ENCODE measurements at regions not wholly inside any gene's neighbourhood (a gene's known extent, or its start where the extent isn't known, plus 50 kb on each side); places are given as distances from the start of the nearest gene placed in this dataset.

- H3K36me3 ChIP-seq (ENCODE audit: low read depth, low read length) = no peaks in the 10 kb centered on the region
- H3F3A ChIP-seq (ENCODE audit: low read length, unreplicated experiment) = no peaks in the 10 kb centered on the region
- no peaks in the 10 kb centered on the region for H3K4me1 ChIP-seq (ENCODE audit: insufficient read depth, low read length)
- no peaks in the 10 kb centered on the region for H4K20me1 ChIP-seq (ENCODE audit: low read length)
- intact Hi-C loops (cut with micrococcal nuclease) = no loop called here
- H3K4me2 ChIP-seq (ENCODE audit: low read length) = no peak overlapping the region
- H3K9ac ChIP-seq (ENCODE audit: low read length) = no peak overlapping the region
- no peak for ATAC-seq
- H3K27ac ChIP-seq (ENCODE audit: low read length) = no peak overlapping the region
- POLR2A ChIA-PET (ENCODE audit: unreplicated experiment) = no interaction called here
- no peak overlapping the region for H2AFZ ChIP-seq (ENCODE audit: low read length)
- DNase-seq = no peak
- H3K27me3 ChIP-seq (ENCODE audit: low read length) = no peaks in the 10 kb centered on the region
- CTCF ChIA-PET = no interaction called here
- 0 out of 2 replicates have a peak, but pooled peaks cover 5% of the 10 kb centered on the region for H3K9me3 ChIP-seq (ENCODE audit: low read length)
- H3K9me2 ChIP-seq (replicated peaks; ENCODE audit: low read length) = no peaks in the 10 kb centered on the region
- no TSS peak for BruUV-seq (replicated peaks)
- no peak for TF ChIP-seq EZH2phosphoT487 (IDR thresholded peaks at IDR 0.05; ENCODE audit: borderline replicate concordance, low read length)
- no peak for TF ChIP-seq EZH2 (IDR thresholded peaks at IDR 0.05; ENCODE audit: low read length, unreplicated experiment)
- no peak for TF ChIP-seq CTCF (conservative IDR thresholded peaks at IDR 0.05; ENCODE audit: low read depth, low read length)
- H3K79me2 ChIP-seq (ENCODE audit: low read length) = no peaks in the 10 kb centered on the region
- no peak overlapping the region for H3K4me3 ChIP-seq (ENCODE audit: low read length)
These were observed 340.1 kb upstream of the GYPC start for GRCh38 chr2:126315828-126316227.

DNA sequence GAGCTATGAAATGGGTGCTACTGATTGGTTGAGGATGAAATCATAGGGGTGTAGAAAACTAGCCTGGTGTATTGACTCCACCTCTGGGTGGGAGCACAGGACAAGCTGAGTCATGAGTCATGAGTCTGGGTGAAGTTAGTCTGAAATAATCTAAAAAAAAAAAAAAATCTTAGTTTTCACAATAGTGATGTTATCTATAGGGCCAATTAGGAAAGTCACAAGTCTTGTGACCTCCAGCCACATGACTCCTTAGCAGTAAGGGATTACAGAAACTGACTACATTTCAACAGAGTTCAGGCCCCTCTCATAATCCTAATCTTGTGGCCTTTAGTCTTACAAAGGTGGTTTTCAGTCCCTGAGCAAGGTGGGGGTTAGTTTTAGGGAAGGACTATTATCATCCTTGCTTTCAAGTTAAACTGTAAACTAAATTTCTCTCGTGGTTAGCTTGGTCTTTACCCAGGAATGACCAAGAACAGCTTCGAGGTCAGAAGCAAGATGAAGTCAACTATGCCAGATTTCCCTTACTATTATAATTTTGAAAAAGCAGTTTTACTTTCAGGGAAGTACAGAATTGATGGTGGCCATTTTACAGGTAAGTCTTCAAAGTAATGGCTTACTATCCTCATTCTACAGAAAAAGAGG lies 338.0 kb upstream of the GYPC start:
- Histone ChIP-seq H3K9me2 (replicated peaks; ENCODE audit: low read length) (no peaks in the 10 kb centered on the region), H3K4me3 (ENCODE audit: low read length) (no peak overlapping the region), H3K4me1 (ENCODE audit: insufficient read depth, low read length) (no peaks in the 10 kb centered on the region), H3K27me3 (ENCODE audit: low read length) (no peaks in the 10 kb centered on the region), H3K27ac (ENCODE audit: low read length) (no peak overlapping the region), H3K4me2 (ENCODE audit: low read length) (no peak overlapping the region), H3K79me2 (ENCODE audit: low read length) (no peaks in the 10 kb centered on the region), H4K20me1 (ENCODE audit: low read length) (no peaks in the 10 kb centered on the region), H3K36me3 (ENCODE audit: low read depth, low read length) (no peaks in the 10 kb centered on the region), H2AFZ (ENCODE audit: low read length) (no peak overlapping the region), H3F3A (ENCODE audit: low read length, unreplicated experiment) (no peaks in the 10 kb centered on the region), H3K9ac (ENCODE audit: low read length) (no peak overlapping the region), H3K9me3 (ENCODE audit: low read length) (0 out of 2 replicates have a peak, but pooled peaks cover 5% of the 10 kb centered on the region)
- CTCF ChIA-PET = no interaction called here
- POLR2A ChIA-PET (ENCODE audit: unreplicated experiment) = no interaction called here
- intact Hi-C loops (cut with micrococcal nuclease) = no loop called here
- DNase-seq = no peak
- ATAC-seq = no peak
- no peak for TF ChIP-seq EZH2phosphoT487 (IDR thresholded peaks at IDR 0.05; ENCODE audit: borderline replicate concordance, low read length)
- TF ChIP-seq CTCF (conservative IDR thresholded peaks at IDR 0.05; ENCODE audit: low read depth, low read length) = no peak
- no peak for TF ChIP-seq EZH2 (IDR thresholded peaks at IDR 0.05; ENCODE audit: low read length, unreplicated experiment)
- BruUV-seq (replicated peaks) = no TSS peak

DNA sequence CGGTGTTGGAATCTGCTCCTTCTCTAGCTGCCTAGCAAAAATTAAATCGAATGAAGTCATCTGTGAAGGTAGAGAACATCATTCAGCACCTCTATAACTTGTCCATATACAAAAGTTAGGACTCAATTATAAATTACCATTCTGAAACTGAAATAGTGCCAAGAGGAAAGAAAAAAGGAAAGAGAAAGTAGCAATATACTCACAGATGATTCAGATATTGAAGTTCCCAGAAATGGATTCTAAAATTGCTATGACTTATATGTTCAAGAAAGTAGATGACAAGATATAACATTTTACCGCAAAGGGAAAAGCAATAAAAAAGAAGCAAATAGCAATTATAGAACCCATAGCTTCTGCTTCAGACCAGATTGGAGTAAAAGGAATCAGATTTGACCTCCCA lies 333.6 kb upstream of the GYPC start:
- POLR2A ChIA-PET (ENCODE audit: unreplicated experiment) = no interaction called here
- Histone ChIP-seq H3K27ac (ENCODE audit: low read length) (no peak overlapping the region), H3K4me2 (ENCODE audit: low read length) (no peak overlapping the region), H3K27me3 (ENCODE audit: low read length) (no peaks in the 10 kb centered on the region), H3K9me3 (ENCODE audit: low read length) (0 out of 2 replicates have a peak, but pooled peaks cover 5% of the 10 kb centered on the region), H3K79me2 (ENCODE audit: low read length) (no peaks in the 10 kb centered on the region), H3F3A (ENCODE audit: low read length, unreplicated experiment) (no peaks in the 10 kb centered on the region), H2AFZ (ENCODE audit: low read length) (no peak overlapping the region), H3K4me1 (ENCODE audit: insufficient read depth, low read length) (no peaks in the 10 kb centered on the region), H3K36me3 (ENCODE audit: low read depth, low read length) (no peaks in the 10 kb centered on the region), H3K4me3 (ENCODE audit: low read length) (no peak overlapping the region), H4K20me1 (ENCODE audit: low read length) (no peaks in the 10 kb centered on the region), H3K9ac (ENCODE audit: low read length) (no peak overlapping the region), H3K9me2 (replicated peaks; ENCODE audit: low read length) (no peaks in the 10 kb centered on the region)
- BruUV-seq (replicated peaks) = no TSS peak
- ATAC-seq (no peak), DNase-seq (no peak)
- CTCF ChIA-PET = no interaction called here
- TF ChIP-seq CTCF (conservative IDR thresholded peaks at IDR 0.05; ENCODE audit: low read depth, low read length) (no peak), EZH2 (IDR thresholded peaks at IDR 0.05; ENCODE audit: low read length, unreplicated experiment) (no peak), EZH2phosphoT487 (IDR thresholded peaks at IDR 0.05; ENCODE audit: borderline replicate concordance, low read length) (no peak)
- intact Hi-C loops (cut with micrococcal nuclease) = no loop called here
